PC-9 (cell line): ENCODE measurements at regions not wholly inside any gene's neighbourhood (a gene's known extent, or its start where the extent isn't known, plus 50 kb on each side); places are given as distances from the start of the nearest gene placed in this dataset.

Experiments used
- BruUV-seq: library from RNA; stranded (reverse); fragments of 400-500 nt; replicated peaks from 2 replicates; lab custom pipeline; 2021; lab: Mats Ljungman, UMichigan
- CTCF ChIA-PET: fragments of 300-600 bp; sonication (Branson Sonifier 250); formaldehyde crosslinking; loops from one replicate; lab custom pipeline; 2022; ENCODE audit warnings: antibody characterized with exemption; lab: Charles Lee
- POLR2A ChIA-PET: fragments of 300-600 bp; sonication (Branson Sonifier 250); formaldehyde crosslinking; loops from one replicate; lab custom pipeline; 2022; ENCODE audit warnings: antibody characterized with exemption; ENCODE audit not compliant: unreplicated experiment; lab: Charles Lee
- DNase-seq, 2 experiments: peaks; one replicate each; pipeline versions ENCODE4 v3.0.0 to v3.0.0-alpha.2; 2015 to 2022; ENCODE audit warnings: mixed read lengths in 1 of 2
- H2AFZ ChIP-seq: fragments of 200-600 bp; sonication (generic); 2 replicates; pipeline ENCODE4 v1.8.1; 2017; ENCODE audit warnings: antibody characterized with exemption
- H3F3A ChIP-seq: fragments of 200-600 bp; sonication (generic); 2 replicates; pipeline ENCODE4 v1.8.1; 2017; ENCODE audit warnings: antibody characterized with exemption, mild to moderate bottlenecking, low read depth; ENCODE audit not compliant: insufficient read depth
- H3K27ac ChIP-seq: fragments of 200-600 bp; sonication (generic); 2 replicates; pipeline ENCODE4 v1.6.1; 2016; ENCODE audit warnings: mixed run types
- H3K27me3 ChIP-seq: fragments of 200-600 bp; sonication (generic); 2 replicates; pipeline ENCODE4 v1.6.1; 2016; ENCODE audit warnings: low read depth, mixed run types; ENCODE audit not compliant: insufficient read depth
- H3K36me3 ChIP-seq: fragments of 200-600 bp; sonication (generic); 2 replicates; pipeline ENCODE4 v1.6.1; 2016; ENCODE audit warnings: low read depth, mixed run types
- H3K4me1 ChIP-seq: fragments of 200-600 bp; sonication (generic); replicated peaks from 2 replicates; pipeline ENCODE4 v1.6.1; 2016; ENCODE audit warnings: mixed run types; ENCODE audit not compliant: insufficient read depth
- H3K4me2 ChIP-seq: fragments of 200-600 bp; sonication (generic); 2 replicates; pipeline ENCODE4 v1.6.1; 2017; ENCODE audit warnings: mixed run types
- H3K4me3 ChIP-seq: fragments of 200-600 bp; sonication (generic); 2 replicates; pipeline ENCODE4 v1.6.1; 2016; ENCODE audit warnings: mixed run types
- H3K79me2 ChIP-seq: fragments of 200-600 bp; sonication (generic); 2 replicates; pipeline ENCODE4 v1.6.1; 2017; ENCODE audit warnings: low read depth, mixed run types
- H3K9me2 ChIP-seq: fragments of 200-600 bp; sonication (generic); 2 replicates; pipeline ENCODE4 v1.8.1; 2017; ENCODE audit warnings: mild to moderate bottlenecking; ENCODE audit not compliant: insufficient read depth
- H3K9me3 ChIP-seq: fragments of 200-600 bp; sonication (generic); 2 replicates; pipeline ENCODE4 v1.8.1; 2016; ENCODE audit warnings: low read depth; ENCODE audit not compliant: insufficient read depth
- H4K20me1 ChIP-seq: fragments of 200-600 bp; sonication (generic); 2 replicates; pipeline ENCODE4 v1.8.1; 2017; ENCODE audit not compliant: insufficient read depth
- EZH2 ChIP-seq: fragments of 200-600 bp; sonication (generic); IDR thresholded peaks from 2 replicates; pipeline ENCODE4 v1.8.0; 2017; ENCODE audit warnings: antibody characterized with exemption, low read depth
- intact Hi-C: fragments of 100-400 bp; cut with micrococcal nuclease; formaldehyde crosslinking; loops from one replicate; pipeline ENCODE4 v1.10.0; 2022; ENCODE audit not compliant: unreplicated experiment
- TF ChIP-seq, protein P1 (sequence below): fragments of 200-600 bp; sonication (generic); conservative IDR thresholded peaks from 2 replicates; pipeline ENCODE4 v1.6.1; 2017; ENCODE audit warnings: mixed run types, antibody characterized with exemption, mild to moderate bottlenecking, moderate library complexity

DNA sequence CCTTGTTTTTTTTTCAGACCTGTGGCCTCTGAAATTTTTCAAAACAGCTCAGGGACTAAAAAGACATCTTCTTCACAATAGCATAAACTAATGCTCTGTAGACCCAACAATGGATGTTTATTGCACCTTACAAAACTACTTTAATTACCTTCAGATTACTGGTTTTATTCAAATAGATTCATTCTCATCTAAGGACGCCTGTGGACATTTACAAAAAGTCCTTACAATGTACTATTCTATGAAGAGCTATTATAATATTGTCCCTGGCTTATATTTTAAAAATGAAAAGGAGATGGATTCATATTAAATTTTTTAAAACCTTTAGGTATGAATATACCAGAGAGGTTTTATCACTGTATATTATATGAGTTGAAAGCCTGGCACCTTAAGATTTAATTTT, 238.4 kb upstream of the NR5A2 start:
- H3K4me3 ChIP-seq = no peak overlapping the region
- no peak overlapping the region for H3K4me2 ChIP-seq
- H3K79me2 ChIP-seq = no peaks in the 10 kb centered on the region
- DNase-seq = no peak
- peaks cover 5% of the 10 kb centered on the region; the same call in 1 of the 2 replicates for H3F3A ChIP-seq
- no peaks in the 10 kb centered on the region for H3K9me2 ChIP-seq
- peaks cover 4% of the 10 kb centered on the region; the same call in 1 of the 2 replicates for H3K9me3 ChIP-seq
- H4K20me1 ChIP-seq = no peaks in the 10 kb centered on the region
- no peaks in the 10 kb centered on the region for H3K27me3 ChIP-seq
- ChIA-PET CTCF (no interaction called here), POLR2A (no interaction called here)
- H3K4me1 ChIP-seq = peaks cover 19% of the 10 kb centered on the region
- TF ChIP-seq EZH2 = no peak
- TF ChIP-seq, protein P1, sequence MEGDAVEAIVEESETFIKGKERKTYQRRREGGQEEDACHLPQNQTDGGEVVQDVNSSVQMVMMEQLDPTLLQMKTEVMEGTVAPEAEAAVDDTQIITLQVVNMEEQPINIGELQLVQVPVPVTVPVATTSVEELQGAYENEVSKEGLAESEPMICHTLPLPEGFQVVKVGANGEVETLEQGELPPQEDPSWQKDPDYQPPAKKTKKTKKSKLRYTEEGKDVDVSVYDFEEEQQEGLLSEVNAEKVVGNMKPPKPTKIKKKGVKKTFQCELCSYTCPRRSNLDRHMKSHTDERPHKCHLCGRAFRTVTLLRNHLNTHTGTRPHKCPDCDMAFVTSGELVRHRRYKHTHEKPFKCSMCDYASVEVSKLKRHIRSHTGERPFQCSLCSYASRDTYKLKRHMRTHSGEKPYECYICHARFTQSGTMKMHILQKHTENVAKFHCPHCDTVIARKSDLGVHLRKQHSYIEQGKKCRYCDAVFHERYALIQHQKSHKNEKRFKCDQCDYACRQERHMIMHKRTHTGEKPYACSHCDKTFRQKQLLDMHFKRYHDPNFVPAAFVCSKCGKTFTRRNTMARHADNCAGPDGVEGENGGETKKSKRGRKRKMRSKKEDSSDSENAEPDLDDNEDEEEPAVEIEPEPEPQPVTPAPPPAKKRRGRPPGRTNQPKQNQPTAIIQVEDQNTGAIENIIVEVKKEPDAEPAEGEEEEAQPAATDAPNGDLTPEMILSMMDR = no peak
- no peaks in the 10 kb centered on the region for H3K36me3 ChIP-seq
- H3K27ac ChIP-seq = no peak overlapping the region
- intact Hi-C loops = no loop called here
- BruUV-seq = no TSS peak
- H2AFZ ChIP-seq = no peak overlapping the region

DNA sequence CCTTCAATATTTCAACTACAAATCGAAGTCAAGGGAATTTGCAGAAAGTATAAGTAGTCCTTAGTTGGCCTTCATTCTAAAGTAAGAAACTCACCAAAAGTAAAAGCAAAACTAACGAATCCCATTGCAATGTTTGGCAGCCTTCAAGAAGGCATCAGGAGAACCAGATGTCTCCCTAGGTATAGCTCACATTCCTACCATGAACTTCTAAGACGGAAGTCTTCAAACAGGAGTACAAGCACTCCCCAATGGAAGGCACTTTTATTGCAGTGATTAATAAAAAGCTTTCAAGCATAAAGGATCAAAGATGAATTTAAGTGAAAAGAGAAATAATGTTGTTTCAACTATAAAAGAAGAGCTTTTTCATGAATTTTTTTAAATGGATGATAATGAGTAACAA, 236.0 kb upstream of the NR5A2 start:
- Histone ChIP-seq H4K20me1 (no peaks in the 10 kb centered on the region), H3K9me3 (peaks cover 4% of the 10 kb centered on the region; the same call in 1 of the 2 replicates), H3K4me1 (peaks cover 10% of the 10 kb centered on the region; the same call in 1 of the 2 replicates), H3K27me3 (no peaks in the 10 kb centered on the region), H3K27ac (no peak overlapping the region), H3K36me3 (no peaks in the 10 kb centered on the region), H3K79me2 (no peaks in the 10 kb centered on the region), H3F3A (no peaks in the 10 kb centered on the region), H3K4me2 (no peak overlapping the region), H3K4me3 (no peak overlapping the region), H2AFZ (no peak overlapping the region), H3K9me2 (no peaks in the 10 kb centered on the region)
- no peak for TF ChIP-seq EZH2
- TF ChIP-seq, protein P1 = no peak
- intact Hi-C loops = no loop called here
- CTCF ChIA-PET = interaction anchor here (0.7 to 1.1 kb wide), 2 partner anchors 18 to 99 kb away, joined by 3 read pairs; no protein-coding TSS in a partner anchor
- no TSS peak for BruUV-seq
- POLR2A ChIA-PET = interaction anchor here (0.6 kb wide), 1 partner anchor 366 kb away, joined by 16 read pairs; no protein-coding TSS in a partner anchor
- no peak for DNase-seq

DNA sequence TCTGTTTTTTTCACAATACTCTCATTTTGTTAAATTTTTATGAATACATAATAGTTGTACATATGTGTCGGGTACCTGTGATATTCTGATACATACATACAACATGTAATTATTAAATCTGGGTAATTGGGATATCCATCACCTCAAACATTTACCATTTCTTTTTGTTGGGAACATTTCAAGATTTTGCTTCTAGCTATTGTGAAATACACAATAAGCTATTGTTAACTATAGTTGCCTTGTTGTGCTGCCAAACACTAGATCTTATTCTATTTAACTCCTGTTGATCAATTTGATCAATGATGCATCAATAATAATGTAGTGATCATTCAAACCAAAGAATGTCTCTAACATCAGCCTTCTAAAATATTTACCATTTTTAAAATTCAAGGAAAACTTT, 234.6 kb upstream of the NR5A2 start:
- POLR2A ChIA-PET = no interaction called here
- CTCF ChIA-PET = no interaction called here
- intact Hi-C loops = no loop called here
- Histone ChIP-seq H3K4me2 (no peak overlapping the region), H3K36me3 (no peaks in the 10 kb centered on the region), H3K27me3 (no peaks in the 10 kb centered on the region), H3K4me1 (peaks cover 10% of the 10 kb centered on the region; the same call in 1 of the 2 replicates), H3F3A (no peaks in the 10 kb centered on the region), H2AFZ (no peak overlapping the region), H3K4me3 (no peak overlapping the region), H3K9me3 (peaks cover 4% of the 10 kb centered on the region; the same call in 1 of the 2 replicates), H3K27ac (no peak overlapping the region), H3K79me2 (no peaks in the 10 kb centered on the region), H4K20me1 (no peaks in the 10 kb centered on the region), H3K9me2 (no peaks in the 10 kb centered on the region)
- no TSS peak for BruUV-seq
- TF ChIP-seq EZH2 = no peak
- TF ChIP-seq, protein P1 = no peak
- DNase-seq = no peak
